Activated CD4-positive, alpha-beta T cell treated with anti-CD3 and anti-CD28 coated beads, Interleukin-2, Interleukin-6, amounts not matched to agents 100 ng/mL and 50 ng/mL, durations not matched to agents 16 hours and 8 hours (primary cell): ENCODE measurements at regions not wholly inside any gene's neighbourhood (a gene's known extent, or its start where the extent isn't known, plus 50 kb on each side); places are given as distances from the start of the nearest gene placed in this dataset.

Experiments used
- DNase-seq: peaks from one replicate; pipeline ENCODE4 v3.0.0-alpha.2; 2020

DNA sequence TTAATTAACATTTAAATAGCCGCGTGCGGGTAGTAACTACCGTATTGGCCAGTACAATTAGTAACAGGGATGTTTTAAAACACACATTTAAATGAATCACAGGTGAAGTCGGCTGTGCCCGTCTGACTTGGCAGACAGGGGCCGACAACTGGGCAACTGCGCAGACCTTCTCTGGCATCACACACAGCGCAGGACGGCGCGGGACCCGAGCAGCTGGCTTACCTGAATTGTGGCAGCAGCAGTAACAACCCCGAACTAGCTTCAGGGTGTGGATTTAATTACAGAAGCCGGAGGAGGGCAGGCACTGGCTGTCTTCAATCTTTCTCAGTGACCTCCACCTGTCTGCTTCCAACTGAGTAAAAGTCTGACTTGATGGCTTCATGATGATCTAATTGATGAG is 91.7 kb downstream of the DACT2 start:
- DNase-seq = no peak

DNA sequence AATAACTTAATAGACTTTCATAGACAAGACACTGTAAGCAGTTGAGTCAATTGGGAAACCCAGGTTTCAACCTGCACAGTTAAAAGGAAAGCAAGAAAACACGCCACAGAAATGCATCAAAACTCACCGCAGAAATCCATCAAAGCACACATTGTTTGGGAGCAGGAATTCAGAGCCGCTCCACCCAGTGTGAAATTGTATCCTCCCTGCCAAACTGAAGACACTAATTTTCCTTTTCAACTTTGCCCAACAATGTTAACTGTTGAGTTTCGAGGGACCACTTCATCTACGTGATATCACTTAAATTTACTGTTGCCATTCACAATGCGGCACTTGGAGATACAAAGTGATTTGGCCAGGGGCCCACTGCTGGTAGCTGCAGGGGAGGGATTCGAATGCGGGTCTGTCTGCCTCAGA is 92.7 kb downstream of the DACT2 start:
- DNase-seq = no peak

DNA sequence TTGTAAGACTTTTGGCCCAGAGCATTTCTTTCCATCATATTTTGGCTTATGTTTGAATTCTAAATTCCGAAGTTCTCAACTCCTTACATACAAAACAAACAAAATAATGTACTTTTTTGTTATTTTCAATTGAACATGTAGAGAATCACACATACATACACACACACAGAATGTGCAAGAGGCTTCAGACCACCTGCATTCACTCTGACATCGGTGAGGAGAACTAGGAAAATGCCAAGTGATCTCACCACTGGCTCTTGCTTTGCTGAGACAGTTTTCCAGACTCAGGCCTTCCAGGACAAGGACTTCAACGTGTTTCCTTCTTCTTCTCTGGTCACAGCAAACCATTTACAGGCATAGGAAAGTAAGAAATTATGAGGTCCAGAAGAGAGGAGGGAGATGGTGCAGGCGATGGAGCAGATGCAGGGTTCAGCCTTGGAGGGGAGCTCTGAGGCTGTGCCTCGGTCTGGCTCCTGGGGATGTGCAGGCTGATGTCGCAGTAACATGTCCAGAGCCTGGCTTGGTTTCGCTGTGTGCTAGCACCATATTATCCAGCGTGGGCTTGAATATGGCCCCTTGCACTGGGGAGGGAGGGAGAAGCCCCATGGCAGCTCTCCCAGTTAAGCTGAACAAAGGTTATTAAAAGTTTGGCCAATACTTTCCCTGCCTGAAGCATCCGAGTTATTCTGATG is 93.4 kb downstream of the DACT2 start:
- DNase-seq = no peak

DNA sequence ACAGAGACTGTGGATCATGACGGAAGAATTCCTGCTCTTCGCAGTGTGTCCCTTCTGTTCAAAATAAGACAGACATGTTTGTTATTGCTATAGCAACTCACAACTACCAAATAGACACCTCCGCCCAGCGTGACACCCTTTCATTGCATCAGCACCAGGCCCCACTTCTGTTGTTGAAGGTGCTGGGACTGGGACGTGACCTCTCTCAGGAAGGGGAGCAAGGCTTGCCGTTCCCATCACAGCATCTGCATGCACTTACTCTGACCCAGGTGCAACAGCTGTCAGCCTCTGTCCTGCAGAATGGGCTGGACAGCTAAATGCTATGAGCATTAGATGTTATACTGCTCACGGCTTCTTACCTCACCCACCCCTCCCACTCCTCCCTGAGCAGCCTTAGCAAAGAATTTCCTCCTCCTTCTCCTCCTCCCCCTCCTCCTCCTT is 94.1 kb downstream of the DACT2 start:
- DNase-seq = no peak

DNA sequence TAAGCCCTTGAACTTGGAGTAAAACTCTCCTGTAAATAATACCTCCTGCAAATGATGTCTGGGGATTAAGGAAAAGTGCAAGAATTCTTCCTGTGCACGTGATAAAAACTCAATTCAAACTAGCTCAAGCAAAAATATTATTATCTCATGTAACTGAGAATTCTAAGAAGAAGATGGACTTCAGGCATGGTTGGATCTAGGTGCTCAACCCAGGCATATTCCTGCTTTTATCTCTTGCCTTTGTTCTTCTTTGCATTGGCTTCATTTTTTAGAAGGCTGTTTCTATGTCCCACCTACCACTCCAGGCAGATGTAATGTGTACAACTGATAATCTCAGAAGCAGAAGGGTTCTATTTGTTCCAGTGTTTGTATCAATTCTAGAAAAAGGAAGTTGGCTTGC is 95.8 kb downstream of the DACT2 start:
- no peak for DNase-seq

DNA sequence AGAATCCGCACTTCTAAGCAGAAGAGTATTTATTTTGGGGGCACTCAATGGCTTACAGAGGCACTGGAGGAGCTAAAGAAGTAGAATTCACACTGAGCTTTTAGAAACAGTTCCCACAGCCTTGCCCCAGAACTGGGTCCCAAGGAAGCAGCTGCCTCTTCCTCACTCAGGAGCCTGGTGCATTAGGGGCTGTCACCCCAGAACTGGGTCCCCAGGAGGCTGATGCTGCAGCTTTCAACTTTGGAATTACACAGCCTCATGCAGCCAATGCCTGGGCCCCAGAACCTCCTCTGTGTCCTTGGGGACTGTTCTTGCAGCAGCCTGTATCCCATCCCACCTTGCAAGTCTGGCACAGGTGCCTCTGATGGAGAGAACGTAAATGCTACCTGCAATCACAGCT is 96.4 kb downstream of the DACT2 start:
- DNase-seq = no peak

DNA sequence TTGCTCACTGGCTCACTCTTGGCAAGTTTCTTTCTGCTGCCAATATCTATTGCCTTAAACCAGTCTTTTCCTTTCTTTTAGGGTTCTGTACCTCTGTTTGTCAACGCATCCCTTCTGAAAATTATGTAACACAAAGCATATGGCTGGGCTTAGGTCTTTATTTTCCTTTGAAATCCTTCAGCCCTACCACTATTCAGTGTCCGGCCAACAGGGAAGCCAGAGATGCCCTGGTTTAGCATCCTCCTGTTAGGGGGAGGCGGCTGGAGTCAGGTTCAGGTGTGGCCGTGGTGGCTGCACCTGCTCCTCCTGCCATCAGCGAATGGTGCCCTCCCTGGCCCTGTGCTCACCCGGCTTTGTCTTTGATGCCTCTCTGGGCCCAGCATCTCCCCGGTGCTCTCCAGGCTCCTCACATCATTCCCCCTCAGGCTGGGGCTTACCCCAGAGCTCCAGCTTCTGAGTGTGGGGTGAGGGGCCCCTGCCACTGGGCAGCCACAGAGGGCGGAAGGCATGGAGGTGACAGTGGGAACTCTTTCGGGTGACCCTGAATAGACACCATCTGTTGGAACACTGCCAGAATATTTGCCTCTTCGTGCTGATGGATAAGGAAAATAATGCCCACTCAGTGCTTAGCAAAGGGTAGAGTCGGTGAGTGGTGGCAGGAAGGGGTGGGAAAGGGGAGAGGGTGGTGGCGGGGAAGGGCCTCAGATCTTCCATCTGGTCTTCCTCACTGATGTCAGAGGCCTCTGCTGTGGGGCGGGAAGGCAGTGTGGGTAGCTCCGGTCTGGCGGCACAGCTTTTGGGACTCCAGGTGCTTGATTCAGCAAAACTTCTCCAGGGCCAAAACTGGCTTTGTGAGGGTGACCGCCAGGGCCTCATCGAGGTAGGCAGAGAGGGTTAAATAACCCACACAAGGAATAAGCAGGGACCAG is 97.2 kb downstream of the DACT2 start:
- no peak for DNase-seq

DNA sequence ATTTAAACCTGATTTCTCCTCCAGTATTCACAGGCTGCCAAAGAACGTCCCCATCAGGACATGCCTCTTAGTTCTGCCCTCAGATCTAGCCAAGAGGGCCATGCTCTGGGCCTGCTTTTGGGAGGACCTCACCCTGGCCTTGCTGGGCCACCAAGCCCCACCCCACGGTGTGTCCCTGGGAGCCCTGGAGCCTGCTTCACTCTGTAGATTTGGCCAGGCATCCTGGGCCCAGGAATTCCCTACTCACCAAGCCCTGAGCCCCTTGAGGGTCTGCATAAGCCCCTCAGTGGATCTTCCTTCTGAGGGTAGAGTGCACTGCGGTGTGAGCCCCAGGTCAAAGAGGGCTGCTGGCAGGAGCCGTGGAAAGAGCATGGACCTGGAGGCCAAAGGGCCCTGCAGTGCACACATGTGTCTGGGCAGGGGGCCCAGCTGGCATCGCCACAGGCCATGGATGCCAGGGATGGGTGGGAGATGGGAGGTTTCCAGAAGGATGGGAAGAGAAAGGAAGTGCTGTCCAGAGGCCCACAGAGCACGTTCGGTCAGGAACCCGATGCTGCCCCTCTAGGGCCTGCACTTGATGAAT is 98.0 kb downstream of the DACT2 start:
- DNase-seq = no peak

DNA sequence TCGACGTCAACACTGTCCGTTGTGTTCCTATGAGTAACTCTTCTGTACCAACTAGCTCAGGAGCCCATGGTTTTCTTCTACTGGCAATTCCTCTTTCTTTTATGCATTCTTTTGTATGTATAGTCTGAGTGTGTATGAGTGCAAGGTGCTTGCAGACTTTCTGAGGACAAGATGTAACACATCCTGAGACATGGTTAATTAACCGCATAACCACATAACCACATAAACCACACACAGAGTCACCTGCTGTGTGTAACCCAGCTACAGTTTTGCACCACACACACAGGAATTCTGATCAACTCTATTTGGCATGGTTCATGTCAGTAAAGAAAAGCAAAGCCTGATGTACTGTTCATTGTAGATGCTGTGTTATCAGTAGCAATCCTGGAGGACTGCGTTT is 98.6 kb downstream of the DACT2 start:
- peak; percentile 11 for DNase-seq

DNA sequence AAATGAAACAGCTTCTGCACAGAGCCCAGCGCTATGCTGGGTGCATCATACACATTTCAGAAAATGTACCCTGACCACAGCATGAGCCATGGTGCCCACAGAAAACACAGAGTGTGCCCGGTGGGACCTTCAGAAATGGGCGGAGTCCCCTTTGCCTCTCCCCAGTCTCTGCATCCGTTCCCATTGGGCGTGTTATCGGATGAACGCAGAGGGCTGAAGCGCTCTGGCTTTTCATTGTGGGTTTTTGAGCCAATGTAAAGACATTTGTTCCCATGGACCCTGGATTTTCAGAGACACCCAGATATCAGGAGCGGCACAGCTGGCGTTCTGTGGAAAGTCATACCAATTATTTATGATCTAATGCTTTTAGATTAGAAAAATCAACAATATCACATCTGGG is 99.8 kb downstream of the DACT2 start:
- DNase-seq = no peak

DNA sequence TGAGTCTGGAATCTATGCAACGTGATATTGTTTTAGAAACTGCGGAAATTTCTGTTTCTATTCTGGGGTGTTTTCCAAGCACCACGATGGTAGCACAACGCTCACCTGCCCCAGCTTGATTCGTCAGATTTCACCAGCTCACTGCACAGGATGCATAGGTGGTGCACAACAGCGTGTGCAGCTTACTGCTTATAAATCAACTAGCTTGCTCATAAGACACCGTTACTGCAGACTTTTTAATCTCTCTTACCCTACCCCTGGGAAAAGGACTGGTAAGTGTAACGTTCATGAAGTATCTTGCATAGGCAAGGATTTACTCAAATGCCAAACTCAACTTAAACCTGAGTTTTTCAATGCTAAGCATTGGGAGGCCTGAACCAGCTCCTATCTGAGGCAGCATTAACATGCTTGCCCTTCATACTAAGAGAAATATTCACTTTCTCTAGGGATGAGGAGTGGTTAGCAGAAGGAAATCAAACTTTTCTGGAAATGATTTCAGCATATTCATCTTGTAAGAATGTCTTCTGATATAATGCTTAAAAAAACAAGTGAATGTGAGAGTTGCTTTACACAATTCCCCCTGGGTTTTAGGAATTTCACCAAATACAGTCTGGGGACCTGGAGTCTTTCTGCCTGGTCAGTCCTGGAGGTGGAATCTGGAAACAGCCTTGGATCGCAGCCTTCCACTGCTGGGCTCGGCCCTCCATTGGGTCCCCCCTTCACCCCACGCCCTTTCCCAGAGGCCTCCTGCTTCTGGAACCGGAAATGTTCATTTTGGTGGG is 100.6 kb downstream of the DACT2 start:
- DNase-seq = no peak

DNA sequence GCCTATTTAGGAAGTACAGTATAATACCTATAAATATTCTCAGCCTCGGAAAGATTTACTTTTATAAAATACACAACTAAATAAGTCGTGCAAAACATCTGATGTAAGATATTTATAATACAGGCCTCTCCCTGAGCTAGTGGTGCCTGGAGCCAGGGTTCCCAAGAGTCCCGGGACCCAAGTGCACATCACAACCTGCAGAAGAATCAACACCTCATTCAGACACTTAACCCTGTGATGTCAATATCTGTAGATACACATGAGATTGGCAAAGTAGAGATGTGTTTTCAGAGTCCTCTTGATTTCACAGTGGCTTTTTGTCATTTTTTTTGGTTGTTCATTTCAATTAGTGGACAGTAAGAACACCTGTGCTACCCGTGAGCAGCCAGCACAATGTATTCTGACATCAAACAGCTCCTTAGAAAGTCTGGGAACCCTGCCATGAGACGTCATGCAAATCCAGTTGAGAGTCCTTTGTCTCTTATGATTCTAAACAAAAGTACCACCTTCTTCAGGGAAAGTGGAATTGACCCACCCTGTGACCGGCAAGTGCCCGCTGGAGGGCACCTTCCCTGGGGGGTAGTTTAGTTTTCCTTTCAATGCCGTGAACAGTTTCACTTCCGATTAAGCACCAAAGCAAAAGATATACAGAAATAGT is 101.6 kb downstream of the DACT2 start:
- no peak for DNase-seq

DNA sequence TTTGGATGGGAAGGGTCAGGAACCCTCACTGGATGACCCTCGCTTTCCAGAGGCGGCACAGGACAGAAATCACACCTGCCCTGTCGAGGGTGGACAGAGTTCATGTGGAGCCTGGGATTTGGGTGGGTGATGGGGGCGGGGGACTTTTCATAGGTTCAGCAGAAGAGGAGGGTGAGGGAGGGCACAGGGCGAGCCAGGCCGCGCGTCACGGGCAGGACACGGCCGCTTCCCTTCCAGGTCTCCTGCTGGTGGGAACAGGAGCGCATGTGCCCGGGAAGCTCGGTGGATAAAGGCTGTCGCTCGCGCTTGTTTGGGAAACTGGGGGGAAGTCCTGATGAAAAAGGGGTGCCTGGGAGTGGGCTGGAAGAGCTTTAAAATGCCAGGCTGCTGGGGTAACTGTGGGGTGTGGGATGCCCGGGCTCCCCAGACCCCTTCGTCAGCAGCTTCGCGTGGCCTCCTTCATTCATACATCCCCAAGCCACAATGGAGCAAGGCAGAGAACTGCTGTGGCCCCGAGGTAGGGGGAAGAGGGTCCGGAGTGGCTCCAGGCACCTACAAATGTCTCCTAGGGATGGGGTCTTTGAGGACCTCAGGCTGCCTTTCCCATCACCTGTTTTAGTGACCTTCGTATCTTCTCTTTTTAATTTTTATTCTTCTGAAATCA is 102.2 kb downstream of the DACT2 start:
- DNase-seq = no peak

DNA sequence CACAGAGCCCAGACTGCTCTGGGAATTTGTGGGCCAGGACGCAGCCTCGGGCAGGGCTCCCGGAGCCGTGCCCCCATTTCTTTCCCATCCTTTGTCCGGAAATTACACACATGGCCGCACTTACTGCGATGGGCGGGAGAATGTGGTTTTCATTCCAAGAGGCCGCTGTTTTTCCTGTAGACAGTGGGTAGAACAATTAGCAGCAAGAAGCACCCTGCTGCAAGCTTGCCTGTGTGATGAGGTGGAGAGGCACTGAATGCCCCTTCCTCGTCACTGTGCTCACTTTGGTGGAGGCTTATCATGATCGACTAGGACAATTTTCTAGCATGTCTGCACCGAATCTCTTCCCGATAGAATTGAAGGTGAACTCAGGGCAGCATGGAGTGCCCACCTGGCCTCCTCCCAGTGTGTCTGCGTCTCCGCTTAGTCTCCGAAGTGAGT is 102.8 kb downstream of the DACT2 start:
- DNase-seq = no peak

DNA sequence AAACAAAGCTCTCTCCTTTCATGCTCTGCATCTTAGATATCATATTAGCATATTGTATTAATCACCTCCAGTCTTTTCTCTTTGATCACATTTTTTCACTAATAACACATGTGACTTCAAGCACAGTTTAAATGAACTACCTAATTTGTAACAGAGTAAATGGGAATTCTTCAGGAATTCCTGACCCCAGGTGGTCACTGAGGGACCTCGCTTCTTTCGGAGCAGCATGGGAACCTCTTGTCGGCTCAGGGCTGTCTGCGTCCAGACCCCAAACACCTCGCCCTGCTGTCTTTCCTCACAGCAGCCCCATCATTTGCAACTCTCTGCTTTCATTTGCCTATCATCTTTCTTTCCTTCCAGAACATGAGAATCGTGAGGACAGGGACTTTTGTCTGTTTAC is 103.5 kb downstream of the DACT2 start:
- no peak for DNase-seq

DNA sequence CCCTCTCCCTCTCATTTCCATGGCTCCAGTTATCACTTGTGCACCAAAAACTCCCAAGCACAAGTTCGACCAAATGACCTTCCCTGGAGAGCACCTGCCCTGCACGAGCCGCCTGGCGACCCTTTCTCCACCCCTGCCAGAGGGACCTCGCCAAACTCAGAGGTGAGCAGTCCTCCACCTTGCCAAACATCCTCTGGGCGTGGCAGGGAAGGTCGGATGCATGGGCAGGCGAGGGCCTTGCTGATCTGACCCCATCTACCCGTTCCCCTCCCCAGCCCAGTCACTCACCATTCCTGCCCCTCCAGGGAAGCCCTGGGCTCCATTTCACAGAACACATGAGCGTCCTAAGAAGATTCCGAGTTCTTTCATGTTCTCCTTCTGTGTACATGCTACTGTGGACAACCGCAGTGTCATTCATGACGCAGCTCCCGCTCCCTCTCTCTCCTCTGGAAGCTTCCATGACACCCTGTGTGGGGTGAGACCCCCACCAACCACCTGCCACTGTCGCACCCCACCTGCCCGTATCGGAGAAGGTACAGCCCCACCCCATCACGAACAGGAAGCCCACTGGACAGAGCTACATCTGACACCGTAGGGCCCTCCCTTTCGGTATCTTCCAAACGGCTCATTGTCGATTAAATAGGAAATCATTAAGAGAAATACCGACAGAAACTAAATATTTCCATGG is 104.3 kb downstream of the DACT2 start:
- no peak for DNase-seq

DNA sequence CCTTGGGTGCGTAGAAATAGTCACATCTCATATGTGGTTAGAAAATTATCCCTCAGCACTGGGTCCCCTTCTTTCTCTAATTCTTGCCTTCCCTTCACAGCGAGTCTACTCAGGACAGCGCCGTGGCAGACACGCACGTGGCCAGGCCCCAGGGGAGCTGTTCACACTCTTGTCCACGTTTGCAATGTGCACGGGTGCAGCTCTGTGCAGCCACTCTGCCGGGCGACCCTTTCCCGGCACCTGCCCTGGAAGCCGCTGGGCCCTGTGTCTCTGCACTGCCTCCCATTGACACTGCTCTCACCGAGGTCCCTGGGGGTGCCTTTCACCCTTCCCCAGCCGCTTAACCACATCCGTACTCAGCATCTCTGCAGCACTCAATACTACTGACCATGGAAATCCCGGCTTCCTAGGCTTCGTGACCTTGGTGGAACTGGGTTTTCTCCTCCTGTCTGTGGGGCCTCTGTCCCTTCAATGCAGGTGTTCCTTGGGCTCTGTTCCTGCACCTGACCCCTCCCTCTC is 104.9 kb downstream of the DACT2 start:
- DNase-seq = no peak

DNA sequence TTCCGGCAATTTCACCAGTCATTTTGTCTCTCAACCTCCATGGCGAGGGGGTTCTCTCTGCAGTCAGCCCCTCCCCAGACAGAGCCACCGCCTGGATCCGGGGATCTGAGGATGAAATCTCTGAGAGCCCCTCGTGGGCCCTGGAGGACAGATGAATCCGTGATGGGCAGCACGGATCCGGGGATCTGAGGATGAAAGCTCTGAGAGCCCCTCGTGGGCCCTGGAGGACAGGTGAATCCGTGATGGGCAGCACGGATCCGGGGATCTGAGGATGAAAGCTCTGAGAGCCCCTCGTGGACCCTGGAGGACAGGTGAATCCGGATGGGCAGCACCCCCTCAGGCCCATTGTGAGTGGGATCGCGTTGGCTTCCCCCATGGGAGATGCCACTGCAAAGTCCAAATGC is 106.5 kb downstream of the DACT2 start:
- no peak for DNase-seq

DNA sequence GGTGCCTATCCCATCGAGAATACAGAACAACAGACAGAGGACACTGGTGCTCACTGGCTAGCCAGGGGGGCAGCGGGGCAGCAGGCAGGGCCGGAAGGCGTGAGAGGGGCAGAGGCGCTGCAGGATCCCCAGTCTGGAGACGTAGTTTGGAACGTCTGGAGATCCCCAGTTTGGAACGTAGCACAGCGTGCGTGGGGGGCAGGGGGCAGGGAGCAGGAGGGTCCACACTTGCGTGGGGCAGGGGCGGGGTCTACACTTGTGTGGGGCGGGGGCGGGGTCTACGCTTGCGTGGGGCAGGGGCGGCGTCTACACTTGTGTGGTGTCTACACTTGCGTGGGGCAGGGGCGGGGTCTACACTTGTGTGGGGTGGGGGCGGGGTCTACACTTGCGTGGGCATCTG is 107.2 kb downstream of the DACT2 start:
- no peak for DNase-seq

DNA sequence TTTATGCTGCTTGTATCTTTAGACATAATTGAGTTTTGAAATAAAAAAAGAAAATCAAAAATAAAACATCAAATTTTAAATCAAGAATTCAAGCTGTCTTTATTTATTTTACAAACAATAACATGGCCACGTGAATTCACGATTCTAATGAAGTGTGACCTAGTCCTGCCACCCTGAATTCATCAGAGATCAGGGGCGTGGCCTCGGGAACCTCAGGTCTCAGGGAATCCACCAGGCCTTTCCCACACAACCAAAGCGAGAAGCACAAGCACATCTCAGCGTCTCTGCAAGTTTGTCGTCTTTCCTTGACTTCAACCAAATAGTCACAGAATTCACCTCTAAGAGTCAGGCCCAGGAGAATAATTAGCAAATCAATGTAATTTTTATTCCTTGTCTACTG is 107.9 kb downstream of the DACT2 start:
- no peak for DNase-seq
